Skeletal muscle satellite cell (primary cell): ENCODE measurements at regions not wholly inside any gene's neighbourhood (a gene's known extent, or its start where the extent isn't known, plus 50 kb on each side); places are given as distances from the start of the nearest gene placed in this dataset.
"Not testable (repeated sequence)": the region's sequence is repeated elsewhere in the genome, so short reads cannot be mapped to it uniquely, and the experiment has no call there.

Experiments used
- H3K27me3 ChIP-seq: 2 replicates; pipeline ENCODE4 v1.7.0; 2013; ENCODE audit warnings: low read length; ENCODE audit not compliant: control insufficient read depth, insufficient read depth
- H3K36me3 ChIP-seq: 2 replicates; pipeline ENCODE4 v1.7.0; 2013; ENCODE audit warnings: mild to moderate bottlenecking, control low read depth, low read length; ENCODE audit not compliant: insufficient read depth
- H3K4me1 ChIP-seq: 2 replicates; pipeline ENCODE4 v1.7.0; 2013; ENCODE audit warnings: low read length; ENCODE audit not compliant: control insufficient read depth, insufficient read depth
- H3K4me2 ChIP-seq: 2 replicates; pipeline ENCODE4 v1.7.0; 2013; ENCODE audit warnings: mild to moderate bottlenecking, low read length
- H3K4me3 ChIP-seq: 2 replicates; pipeline ENCODE4 v1.7.0; 2013; ENCODE audit warnings: low read length
- H3K9ac ChIP-seq: 2 replicates; pipeline ENCODE4 v1.7.0; 2013; ENCODE audit warnings: mild to moderate bottlenecking, low read depth, low read length, moderate library complexity
- H3K9me3 ChIP-seq: replicated peaks from 2 replicates; pipeline ENCODE4 v1.7.0; 2013; ENCODE audit warnings: mild to moderate bottlenecking, control low read depth, low read length

DNA sequence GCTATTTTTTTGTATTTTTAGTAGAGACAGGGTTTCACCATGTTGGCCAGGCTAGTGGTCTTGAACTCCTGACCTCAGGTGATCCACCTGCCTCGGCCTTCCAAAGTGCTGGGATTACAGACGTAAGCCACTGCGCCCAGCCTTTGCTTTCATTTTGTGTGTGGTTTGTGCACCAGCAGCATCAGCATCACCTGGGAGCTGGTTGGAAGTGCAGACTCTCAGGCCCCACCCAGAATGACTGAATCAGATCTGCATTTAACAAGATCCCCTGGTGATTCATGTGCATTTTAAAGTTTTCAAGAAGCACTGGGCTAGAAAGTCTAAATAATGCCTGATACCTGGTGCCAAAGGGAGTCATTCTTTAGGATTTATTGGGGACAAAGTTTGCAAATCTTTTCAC lies 73.4 kb upstream of the BNIP2 start:
- Histone ChIP-seq H3K4me3 (no peak overlapping the region), H3K4me1 (no peaks in the 10 kb centered on the region), H3K9ac (no peak overlapping the region), H3K27me3 (peaks cover 26% of the 10 kb centered on the region), H3K9me3 (no peaks in the 10 kb centered on the region), H3K36me3 (no peaks in the 10 kb centered on the region), H3K4me2 (no peak overlapping the region)

GRCh38 chr15:59760256-59760655 lies 71.1 kb upstream of the BNIP2 start:
- H3K36me3 ChIP-seq, H3K4me1 ChIP-seq, H3K9me3 ChIP-seq, H3K4me2 ChIP-seq, H3K4me3 ChIP-seq, H3K9ac ChIP-seq: not testable (repeated sequence)
- peaks cover 14% of the 10 kb centered on the region for H3K27me3 ChIP-seq

DNA sequence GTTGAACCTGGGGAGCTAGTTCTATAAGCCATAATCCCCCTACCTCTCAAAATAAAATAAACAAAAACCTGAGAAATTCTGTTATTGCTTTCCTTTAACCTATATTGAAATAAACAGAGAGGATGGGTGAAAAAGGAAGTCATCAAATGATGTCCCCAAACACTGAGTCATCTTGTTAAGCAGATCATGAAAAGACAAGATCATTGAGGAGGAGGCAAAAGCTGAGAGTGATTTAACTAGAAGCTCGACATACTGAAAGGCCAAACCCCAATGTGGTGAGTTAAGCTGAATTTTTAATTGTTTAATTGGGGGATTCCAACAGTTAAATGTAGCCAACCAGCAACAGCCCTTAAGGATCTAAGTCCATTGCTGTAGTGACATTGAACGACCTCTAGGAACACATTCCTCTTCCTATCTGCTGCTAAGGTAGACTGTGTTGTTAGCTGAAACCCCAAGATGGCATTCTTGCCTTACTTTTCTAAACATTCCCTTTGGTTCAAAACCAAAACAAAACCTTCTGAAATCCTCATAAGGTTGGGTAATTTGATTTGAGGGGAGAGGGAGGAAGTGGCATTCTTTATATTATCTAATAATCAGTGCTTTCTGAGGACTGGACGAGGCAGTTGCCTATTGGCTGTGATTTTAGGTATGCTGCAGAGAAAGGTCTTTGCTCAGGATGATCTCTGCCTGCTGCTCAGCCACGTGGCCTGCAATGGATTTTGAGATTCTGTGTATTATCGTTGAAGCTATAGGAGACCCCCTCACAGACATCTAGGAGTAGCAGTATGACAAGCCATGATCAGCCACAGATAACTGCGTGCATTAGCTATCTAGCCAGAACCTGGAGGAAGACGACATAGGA lies 62.7 kb upstream of the BNIP2 start:
- no peaks in the 10 kb centered on the region for H3K9me3 ChIP-seq
- H3K4me2 ChIP-seq = no peak overlapping the region
- no peaks in the 10 kb centered on the region for H3K4me1 ChIP-seq
- peaks cover 22% of the 10 kb centered on the region for H3K27me3 ChIP-seq
- no peak overlapping the region for H3K4me3 ChIP-seq
- H3K9ac ChIP-seq = no peak overlapping the region
- H3K36me3 ChIP-seq = no peaks in the 10 kb centered on the region

GRCh38 chr15:59746777-59747176 lies 57.7 kb upstream of the BNIP2 start:
- Histone ChIP-seq H3K4me3 (no peak overlapping the region), H3K4me2 (no peak overlapping the region), H3K27me3 (peaks cover 46% of the 10 kb centered on the region), H3K36me3 (no peaks in the 10 kb centered on the region), H3K9me3 (no peaks in the 10 kb centered on the region), H3K9ac (no peak overlapping the region), H3K4me1 (no peaks in the 10 kb centered on the region)

DNA sequence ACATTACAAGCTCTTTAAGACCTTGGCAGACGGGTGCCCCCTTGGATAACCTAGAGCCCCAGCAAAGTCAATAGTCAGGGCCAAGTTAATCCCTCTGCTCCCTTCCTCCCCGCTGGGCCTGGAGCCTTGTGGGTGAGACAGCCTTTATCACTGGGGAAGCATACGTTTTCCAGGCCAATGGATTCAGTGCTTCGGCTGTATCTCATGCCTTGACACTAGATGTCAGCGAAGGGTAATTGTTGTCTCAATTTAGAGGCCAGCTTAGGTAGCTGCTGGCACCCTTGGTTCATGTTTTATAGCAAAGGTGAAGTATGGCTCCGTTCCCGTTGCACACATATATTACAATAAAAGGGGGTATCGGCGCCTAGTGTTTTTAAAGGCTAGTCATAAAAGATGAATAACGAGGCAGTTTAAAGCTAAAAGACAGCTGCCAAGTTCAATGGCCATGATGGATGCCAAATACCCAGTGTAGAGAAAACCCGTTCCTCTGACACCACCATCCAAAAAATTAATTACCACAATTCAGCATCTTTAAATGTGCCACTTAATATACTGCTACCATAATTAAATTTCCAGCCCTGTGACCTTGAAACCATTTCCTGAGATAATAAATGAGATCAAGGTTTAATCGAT lies 52.3 kb upstream of the BNIP2 start:
- no peaks in the 10 kb centered on the region for H3K9me3 ChIP-seq
- H3K4me1 ChIP-seq = no peaks in the 10 kb centered on the region
- H3K4me2 ChIP-seq = no peak overlapping the region
- peaks cover 42% of the 10 kb centered on the region for H3K27me3 ChIP-seq
- no peak overlapping the region for H3K9ac ChIP-seq
- no peak overlapping the region for H3K4me3 ChIP-seq
- no peaks in the 10 kb centered on the region for H3K36me3 ChIP-seq

DNA sequence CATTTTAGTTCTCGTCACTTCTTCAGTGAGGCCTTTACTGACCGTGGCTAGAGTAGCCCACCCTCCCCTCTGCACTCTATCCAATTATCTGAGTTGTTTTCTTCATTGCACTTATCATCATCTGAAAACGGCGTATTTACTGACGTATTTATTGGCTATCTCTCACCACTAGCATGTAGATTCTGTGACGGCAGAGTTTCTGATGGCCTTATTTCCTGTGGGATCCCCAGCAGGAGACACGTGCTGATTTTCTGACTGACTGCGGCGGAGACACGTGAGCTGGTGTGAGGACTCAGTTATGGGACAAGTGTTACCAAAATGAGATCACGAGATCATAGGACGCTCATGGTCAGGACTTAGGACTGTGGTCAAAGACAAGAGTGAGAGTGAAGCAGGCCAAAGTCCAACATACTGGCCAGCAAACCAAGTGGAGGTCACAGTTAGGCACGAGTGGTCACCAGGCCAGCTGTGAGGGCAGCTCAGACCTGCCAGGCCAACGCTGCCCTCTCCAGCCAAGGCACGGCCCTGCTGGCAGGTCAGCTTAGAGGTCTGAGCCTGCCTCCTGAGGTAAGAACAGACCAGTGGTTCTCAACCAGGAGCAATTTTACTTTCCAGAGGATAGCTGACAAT lies 50.6 kb upstream of the BNIP2 start:
- no peak overlapping the region for H3K4me2 ChIP-seq

More for the DNA sequence above, 50.6 kb upstream of the BNIP2 start:
- Histone ChIP-seq H3K9ac (no peak overlapping the region), H3K9me3 (no peaks in the 10 kb centered on the region), H3K27me3 (peaks cover 45% of the 10 kb centered on the region), H3K36me3 (no peaks in the 10 kb centered on the region), H3K4me1 (no peaks in the 10 kb centered on the region), H3K4me3 (no peak overlapping the region)
